ENCODE measurements at regions not wholly inside any gene's neighbourhood (a gene's known extent, or its start where the extent isn't known, plus 50 kb on each side); places are given as distances from the start of the nearest gene placed in this dataset.
"Not testable (repeated sequence)": the region's sequence is repeated elsewhere in the genome, so short reads cannot be mapped to it uniquely, and the experiment has no call there.

DNA sequence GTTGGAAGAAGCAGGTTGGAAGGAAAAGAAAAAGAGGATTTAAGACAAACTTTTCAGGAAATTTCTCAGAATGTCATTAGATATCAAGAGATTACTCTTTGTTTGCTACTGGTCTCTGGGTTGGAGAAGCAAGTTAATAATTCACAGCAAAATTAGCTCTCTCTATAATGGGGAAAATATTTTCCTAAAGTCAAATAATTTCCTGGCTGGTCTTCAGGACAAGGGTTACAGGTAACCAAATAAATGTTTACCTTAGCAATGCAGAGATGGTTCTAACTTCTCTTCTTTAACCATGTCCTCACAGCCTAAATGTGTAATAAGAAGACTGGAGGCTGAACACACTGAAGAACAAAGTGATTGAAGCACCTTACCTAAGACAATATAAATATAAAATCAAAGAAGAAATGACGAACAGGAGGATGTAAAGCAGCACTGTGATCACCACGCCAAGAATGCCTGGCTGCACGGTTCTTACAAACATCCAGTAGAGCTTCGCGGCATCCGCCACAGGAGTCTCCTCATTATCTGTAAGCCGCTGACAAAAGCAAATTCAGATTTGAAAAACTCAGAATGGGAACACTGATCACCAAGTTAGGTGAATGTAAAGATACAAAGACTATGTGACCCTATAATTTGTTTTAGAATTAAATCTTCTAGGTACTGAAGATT is 717.5 kb downstream of the TFAP2A start:
- no peak for DNase-seq

DNA sequence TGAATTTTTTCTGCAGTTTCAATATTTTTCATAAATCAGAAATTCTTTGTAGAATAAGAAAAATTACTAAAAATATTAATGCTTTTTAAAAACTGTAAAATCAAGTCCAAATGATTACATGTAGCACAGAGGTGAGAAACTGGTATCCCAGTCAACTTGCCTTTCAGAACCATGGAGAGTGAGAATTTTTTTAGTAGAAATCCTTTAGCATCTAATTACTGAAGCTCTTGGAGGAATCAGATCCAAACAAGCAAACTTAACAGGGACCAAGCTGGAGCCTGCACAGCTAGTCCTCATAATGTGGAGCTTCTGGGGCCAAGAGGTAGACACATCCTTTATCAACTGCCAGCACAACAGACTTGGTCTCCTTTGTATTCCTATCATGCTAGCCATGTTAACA is 724.5 kb downstream of the TFAP2A start:
- no peak for DNase-seq

DNA sequence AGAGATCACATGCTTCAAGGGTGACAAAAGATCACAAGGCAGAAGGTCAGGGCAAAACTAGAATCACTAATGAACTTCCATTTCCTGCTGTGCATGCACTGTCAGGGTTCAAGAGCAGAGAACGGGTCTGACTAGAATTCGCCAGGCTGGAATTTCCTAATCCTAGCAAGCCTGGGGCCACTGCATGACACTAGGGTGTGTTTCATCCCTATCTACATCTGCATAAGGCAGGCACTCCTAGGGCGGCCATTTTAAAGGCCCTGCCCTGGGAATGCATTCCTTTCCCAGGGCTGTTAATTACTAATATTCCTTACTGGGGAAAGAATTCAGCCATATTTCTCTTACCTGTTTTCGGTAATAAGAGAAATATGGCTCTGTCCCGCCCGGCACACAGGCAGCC is 734.1 kb downstream of the TFAP2A start:
- DNase-seq: not testable (repeated sequence)

DNA sequence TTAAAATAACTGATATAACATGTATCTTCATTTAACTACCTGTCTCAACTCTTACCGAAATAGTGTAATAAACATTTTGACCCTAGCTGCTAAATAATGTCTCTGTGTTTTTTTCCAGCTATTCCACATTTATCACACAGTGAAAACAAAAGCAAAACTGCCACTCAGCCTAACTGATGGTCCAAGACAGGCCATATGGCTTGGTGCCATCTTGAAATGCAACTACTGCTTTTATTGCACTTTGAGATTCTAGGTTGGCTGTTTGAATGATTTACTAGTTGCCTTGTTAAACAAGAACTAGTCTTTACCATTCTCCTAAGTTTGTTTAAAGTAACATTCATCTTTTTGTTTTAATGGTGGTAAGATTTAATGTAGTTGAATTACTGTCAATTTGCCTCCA is 739.8 kb downstream of the TFAP2A start:
- no peak for DNase-seq

DNA sequence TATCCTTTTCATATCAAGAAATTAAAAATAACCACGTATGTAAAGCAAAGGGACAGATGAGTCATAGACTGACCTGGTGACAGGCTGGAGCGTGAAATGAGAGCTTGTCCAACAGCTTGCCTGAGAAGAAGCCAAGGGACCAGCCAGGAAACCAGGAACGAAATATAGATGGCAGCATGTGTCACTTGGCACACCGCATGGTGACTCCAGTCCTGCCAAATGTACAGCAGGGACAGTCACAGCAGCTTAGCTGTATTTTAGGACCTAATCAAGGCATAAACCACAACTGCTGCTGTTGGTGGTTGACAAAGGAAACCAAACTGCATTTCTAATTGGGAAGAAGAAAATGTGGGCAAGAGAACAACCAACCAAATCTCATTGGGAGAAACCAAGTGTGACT is 755.0 kb downstream of the TFAP2A start:
- no peak for DNase-seq

DNA sequence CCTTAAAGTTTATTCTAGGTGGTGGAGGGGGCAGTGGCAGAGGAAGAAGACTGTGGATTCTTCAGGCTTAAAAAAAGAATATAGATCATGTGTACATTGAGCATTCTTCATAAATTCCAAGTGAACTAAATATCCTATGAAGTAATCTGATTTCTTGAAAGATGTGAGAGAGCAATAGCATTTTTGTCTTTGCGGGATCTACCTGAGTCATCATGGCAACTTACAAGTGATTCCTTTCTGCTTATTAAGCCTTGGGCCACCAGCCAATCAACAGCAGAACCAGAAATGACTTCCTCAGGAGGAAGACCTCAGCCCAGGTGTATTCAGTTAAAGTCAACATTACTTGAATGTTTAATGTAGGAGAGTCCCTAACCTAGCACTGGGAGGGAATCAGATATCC is 756.9 kb downstream of the TFAP2A start:
- DNase-seq: no peak

DNA sequence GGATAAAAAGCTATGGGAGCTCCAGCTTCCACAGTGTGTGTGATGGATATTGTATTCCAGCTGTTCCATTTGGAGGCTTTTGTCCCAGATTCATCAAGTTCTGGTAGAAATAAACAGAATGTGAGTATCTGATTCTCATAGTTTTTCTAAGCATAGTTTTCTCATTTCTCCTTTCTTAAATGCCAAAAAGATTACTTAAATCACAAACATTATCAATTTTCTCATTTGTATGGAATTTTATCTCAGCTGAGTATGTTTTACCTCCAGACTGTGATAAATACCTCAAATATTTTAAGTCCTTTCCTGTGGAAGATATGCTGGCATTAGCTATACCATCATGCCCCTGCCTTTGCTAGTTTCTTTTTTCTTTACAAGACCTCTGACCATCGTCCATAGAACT is 767.3 kb downstream of the TFAP2A start:
- DNase-seq: no peak

DNA sequence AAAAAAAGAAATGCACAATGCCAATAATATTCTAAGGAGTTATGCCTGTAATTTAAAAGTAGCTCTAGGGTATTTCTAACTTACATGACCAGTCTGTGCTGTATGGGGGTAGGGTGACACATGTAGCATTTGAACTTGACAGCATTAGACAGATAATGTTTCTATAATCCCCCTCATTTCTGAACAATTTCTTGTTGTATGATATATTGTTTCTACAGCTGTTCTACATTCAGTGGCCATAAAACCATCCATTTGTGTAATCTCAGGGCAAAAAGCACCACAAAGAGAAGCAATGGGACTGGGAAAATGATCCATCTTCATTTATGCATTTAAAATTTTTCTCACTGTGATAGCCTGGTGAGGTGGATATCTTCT is 767.8 kb downstream of the TFAP2A start:
- no peak for DNase-seq

DNA sequence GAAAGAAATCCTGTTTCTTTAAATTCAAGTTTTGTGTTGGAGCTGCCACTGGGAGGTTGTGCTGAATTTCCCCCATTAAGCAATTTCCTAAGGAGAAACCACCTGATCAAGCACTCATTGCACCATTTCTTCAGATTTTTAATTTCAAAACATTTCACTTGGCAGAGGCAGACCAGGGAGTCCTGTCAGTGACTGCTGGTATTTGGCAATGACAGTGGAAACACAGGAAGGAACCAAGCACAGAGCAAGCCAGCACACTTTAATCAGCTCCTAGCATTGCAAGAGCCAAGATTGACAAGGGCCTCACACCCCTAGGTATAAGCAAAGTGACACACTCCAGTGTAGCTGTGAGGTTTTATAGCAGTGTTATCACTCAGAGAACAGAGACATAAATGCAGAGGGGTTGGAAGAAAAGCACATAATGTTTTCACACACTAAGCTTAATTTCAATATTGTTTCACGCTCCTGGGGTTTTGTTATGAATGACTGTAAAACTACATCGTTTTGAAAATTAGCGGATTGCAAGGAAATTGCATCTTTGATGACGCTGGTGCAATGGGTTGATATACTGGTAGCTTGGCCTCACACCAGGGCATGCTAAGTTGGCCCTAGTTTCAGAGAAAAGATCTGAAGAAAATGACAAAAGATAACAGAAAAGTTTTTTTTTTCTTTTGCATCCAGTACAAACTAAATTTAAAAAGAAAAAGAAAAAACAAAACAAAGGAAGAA is 768.4 kb downstream of the TFAP2A start:
- DNase-seq: peak; percentile 20

DNA sequence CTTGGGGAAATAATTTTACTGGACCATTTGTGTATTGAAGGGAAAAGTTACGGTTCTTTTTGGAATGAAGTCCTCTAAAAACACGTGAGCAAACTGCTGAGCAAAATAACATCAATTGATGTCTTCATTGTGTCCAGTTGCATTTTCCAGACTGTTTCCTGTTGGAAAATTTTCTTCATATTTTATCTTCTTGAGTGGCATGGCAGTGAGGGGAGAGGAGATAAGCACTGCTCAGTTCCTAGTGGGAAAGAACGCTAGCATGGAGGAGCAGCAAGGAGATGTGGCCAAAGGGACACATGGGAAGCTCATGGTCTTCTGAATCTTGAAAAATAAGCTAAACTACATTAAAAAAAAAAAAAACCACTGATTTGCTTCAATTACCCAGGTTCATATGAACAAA is 776.0 kb downstream of the TFAP2A start:
- DNase-seq: no peak

DNA sequence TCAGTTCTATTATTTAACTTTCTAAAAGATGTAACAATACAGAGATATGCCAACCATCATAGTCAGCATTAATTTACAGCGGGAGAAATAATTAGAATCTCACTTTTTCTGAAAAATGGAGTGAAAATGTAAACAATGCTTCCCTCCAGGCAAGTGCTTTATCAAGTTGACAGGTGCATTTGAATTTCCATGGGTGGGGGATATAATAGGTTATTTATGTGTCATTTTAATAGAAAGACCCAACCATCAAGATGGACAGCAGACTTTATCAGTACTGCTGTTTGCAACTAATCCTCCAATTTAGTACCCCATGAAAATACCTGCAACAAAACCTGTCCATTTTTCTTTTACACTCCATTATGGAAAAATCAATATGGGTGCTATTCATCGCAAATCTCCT is 780.1 kb downstream of the TFAP2A start:
- no peak for DNase-seq

DNA sequence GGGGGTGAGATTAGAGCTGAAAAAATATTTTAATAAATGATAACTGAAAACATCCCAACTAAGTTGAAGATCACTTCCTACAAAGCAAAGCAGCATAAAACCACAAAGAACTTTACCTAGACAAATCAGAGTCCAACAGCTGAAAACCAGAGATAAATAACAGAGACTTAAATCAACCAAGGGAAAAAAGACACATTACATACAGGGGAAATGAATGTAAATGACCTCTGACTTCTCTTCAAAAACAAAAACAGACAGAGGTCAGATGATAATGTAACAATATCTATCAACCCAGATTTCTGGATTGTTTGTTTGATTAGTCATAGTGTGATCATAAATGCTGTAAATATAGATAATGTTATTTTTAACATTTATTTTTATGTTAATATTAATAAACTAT is 782.8 kb downstream of the TFAP2A start:
- no peak for DNase-seq

DNA sequence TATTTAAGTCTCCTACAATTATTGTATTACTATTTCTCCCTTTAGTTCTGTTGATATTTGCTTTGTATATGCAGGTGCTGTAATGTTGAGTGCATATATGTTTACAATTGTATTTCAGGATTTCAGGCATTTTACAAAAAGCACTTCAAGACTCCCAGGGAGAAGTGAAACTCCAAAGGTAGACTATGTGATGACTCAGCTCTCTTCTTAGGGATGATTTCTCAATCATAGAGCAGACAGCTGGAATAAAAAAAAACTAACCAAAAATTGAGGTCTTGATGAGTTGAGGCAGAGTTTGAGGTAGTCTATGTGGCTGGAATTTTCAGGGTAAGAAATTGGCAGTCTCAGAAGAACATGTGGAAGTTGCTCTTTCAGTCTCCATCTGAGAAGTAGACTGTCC is 786.1 kb downstream of the TFAP2A start:
- no peak for DNase-seq

DNA sequence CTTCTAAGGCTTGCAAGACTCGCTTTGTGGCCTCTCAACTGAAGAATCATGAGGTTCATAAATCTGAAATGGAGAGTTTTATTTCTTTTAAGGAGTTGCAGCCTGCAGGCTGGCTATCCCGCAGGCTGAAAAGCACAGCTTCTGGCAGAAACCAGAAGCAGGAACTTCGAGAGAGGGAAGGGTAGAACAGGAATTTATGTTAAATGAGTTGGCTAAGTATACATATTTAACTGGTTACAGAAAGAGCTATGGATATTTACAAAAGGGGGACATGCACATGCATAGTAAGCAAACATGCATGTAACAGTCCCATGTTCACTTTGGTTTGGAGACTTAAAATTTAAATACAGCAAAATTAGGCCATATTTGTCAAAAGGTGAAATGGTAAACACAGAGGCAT is 787.0 kb downstream of the TFAP2A start:
- no peak for DNase-seq

DNA sequence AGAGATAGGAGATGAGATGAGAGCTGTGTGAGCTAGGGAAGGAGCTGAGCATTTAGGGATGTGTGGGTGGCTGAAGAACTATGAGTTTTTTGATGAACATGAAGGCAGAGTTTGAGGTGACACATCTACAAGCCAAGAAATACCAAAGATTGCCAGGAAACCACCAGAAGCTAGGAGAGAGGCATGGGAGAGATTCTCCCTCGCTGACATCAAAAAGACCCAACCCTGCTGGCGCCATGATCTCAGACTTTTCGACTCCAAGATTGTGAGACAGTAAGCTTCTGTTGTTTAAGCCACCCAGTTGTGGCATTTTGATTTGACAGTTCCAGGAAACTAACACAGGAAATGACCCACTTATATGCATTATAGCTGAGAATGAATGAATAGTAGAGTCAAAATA is 790.9 kb downstream of the TFAP2A start:
- DNase-seq: no peak

DNA sequence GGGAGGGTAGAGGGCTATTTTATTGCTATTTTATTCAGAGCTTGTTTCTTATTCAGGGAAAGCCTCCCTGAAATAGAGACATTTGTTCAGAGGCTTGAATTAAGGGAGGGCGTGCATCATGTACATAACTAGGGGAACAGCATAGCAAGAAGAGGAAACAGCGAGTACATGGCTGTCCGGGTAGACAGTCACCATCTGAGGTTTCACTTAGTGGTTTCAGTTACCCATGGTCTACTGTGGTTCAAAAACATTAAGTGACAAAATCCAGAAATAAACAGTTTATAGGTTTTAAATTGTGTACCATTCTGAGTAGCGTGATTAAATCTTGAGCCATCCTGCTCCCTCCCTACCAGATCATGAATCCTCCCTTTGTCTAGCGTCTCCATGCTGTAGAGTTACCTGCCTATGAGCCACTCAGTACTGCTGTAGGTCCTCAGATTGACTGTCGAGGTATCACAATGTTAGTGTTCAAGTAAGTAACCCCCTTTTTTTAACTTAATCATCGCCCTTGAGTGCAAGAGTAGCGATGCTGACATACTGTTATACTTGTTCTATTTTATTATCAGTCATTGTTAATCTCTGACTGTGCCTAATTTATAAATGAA is 791.5 kb downstream of the TFAP2A start:
- no peak for DNase-seq

DNA sequence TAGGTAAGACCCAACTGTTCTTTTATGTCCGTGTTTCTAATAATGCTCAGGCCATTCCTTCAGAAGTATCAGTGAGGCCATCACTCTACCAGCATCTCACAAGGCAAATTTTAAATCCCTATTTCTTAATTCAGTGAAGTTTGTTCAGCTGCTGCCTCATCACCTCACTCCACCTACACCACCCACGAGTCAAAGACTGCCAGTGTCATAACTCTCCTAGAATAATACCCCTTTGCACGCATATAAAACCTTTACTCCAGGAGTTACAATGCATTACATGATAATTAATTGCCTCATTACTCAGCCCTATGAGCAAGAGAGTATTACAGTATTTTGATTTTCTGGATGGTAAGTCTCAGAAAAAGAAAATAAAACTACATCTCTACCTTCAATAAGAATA is 793.6 kb downstream of the TFAP2A start:
- DNase-seq: no peak

DNA sequence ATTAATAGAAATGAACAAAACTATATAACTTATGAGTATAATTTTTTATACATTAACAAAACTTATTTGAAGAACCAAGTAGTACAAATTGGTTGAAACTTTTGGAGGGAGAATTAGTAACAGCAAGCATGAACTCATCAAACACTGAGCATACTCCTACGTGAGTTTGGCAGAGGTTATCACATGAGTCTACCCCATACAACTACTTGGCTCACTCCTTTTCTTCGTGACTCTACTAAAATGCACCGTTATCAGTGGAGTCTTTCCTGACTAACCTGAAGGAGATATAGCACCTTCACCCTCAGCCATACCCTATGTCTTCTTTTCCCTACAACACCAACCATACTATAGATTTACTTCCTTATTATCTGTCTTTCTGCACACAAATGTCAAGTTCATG is 794.2 kb downstream of the TFAP2A start:
- no peak for DNase-seq

DNA sequence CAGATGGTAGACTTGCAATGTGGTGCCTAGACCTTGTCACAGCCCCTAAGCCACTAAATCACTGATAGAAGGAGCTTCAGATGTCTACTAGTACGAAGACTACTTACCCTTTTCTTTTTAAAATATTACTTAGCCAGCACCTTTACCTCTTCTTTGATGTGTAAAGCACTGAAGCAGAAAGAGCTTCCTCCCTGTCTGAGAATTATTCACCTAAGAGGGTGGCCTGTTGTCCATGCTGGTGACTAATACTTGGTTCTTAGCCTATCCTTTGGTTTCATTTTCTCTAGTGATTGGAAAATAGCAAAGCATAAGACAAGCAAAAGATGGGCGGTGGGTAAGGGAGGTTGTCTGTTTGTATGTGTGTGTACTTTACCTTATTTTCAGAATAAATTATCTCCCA is 794.6 kb downstream of the TFAP2A start:
- DNase-seq: no peak

DNA sequence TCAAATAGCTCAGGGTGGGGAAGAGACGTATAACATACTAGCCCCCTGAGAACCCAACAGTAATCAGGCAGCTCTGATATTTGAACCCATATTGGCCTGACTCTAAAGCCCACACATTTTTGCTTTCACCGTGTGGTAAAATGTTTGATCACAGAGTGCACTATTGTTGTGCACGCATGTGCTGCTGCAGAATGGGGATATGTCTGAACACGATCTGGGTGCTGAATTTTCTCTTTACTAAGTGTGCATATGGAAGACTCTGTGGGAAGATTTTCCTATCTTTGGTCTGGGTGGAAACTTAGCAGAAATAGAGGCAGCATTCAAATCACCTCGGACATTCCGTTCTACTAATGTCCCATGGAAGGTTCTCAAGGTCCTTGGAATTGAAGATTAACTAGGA is 800.1 kb downstream of the TFAP2A start:
- DNase-seq: no peak

DNA sequence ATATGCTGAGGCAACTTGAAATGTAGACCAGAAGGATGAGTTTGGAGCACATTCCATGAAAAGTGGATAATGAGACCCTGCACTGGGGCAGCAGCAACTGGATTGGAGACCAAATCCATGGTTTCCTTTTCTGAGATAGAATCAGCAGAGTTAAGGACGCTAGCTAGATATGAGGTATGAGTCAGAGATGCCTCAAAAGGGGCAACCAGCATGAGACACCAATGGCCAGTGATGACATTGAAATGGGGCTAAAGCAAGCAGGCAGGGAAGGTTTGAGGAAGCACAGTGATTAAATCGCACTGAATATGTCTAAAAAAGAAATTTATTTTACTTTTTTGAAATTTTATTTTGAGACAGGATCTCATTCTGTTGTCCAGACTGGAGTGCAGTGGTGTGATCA is 802.4 kb downstream of the TFAP2A start:
- DNase-seq: no peak

DNA sequence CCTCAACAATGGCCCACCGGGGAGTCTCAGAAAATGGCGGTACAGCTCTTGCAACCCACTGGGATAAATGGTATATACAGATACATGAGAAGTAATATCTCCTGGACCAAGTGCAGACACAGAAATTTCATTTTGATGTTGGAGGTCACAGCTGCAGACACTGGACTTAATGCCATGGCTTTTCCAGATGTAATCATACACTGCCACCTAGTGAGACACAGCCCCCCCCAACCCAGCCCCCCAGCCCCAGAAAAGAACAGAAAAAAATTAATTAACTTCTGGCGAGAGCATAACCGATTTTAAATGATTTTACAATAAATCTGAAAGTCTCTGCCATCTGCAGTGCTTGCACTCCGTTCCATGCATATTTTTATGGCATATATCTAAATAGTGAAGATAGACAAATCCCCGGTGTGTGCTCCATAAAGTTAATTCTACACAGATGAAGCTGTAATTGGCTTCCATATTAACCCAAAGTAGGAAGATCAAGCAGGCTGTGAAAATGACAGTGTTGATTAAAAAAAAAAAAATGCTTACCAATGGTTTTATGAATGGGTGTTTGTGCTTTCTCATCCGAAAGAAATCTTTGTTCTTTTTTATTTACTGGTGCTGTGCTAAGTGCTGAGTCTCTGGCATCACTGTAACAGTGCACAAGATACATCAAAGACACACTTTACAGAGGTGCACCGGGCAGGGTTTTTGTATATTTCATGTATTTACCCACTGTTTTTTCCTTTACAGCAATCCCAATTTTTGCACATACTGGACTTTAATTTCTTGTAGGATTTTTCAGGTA is 804.1 kb downstream of the TFAP2A start:
- no peak for DNase-seq

DNA sequence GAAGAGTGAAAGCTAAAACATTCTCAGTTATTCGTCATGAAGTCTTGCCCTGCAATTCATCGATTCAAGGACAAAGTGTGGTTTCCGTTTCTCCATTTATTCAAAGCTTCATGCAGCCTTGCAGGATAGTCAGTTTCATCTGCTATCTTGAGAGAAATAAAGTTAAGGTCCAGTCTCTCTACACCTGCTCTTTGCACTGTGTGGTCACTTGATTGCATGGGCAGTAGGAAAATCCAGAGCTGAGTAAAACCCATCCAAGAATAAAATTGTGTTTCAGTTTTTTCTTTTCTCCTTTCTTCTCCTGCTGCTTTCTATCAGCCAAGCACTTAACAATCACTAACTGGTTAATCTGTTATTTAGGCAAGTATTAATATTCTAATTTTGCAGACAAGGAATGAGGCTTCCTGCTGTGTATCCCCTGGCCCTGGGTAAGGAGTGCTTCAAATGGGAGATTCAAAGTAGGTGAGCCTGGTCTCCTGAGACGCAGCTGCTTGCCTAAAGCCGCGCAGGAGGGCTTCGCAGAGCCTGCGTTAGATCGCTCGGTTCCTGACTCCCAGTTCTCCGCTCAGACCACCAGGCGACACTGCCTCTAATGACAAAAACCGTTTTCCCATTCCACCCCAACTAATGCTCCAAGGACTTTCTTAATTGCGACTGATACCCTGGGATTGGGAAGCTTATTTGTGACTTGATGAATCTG is 808.3 kb downstream of the TFAP2A start:
- no peak for DNase-seq
